OCI-LY3 (cell line): ENCODE measurements at regions not wholly inside any gene's neighbourhood (a gene's known extent, or its start where the extent isn't known, plus 50 kb on each side); places are given as distances from the start of the nearest gene placed in this dataset.

Source experiments
- EZH2phosphoT487 ChIP-seq: fragments of 200-600 bp; shearing (Covaris generic); IDR thresholded peaks from 2 replicates; pipeline ENCODE4 v1.6.1; 2018; ENCODE audit warnings: antibody characterized with exemption, mixed run types, low read depth
- TF ChIP-seq, protein P1 (sequence below): fragments of 200-600, 300-600 bp; sonication (generic); IDR thresholded peaks from 2 replicates; pipeline ENCODE4 v1.5.1; 2014; ENCODE audit warnings: antibody characterized with exemption, low read length, low read depth

DNA sequence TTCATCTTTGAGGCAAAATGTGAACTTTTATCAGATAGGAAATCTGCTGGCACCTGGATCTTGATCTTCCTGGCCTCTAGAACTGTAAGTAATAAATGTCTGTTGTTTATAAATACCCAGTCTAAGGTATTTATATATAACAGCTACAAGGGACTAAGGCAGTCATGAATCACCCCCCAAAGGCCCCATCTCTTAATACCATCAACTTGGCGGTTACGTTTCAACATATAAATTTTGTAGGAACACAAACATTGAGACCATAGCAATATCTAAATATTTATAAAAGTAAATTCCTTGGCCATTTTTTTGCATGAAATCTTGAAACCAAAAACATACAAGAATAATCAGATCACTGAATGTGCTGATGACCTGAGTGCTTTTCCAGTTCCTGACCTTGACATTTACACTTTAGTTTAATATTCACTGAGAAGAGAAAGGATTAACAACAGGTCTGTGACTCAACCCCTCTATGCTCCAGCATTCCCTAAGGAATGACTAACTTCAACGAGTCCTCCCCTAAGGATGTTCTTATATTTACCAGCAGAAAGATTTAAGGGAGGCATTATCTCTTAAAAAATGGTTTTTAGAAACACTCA lies 1438.5 kb upstream of the CELF2 start:
- TF ChIP-seq, protein P1, sequence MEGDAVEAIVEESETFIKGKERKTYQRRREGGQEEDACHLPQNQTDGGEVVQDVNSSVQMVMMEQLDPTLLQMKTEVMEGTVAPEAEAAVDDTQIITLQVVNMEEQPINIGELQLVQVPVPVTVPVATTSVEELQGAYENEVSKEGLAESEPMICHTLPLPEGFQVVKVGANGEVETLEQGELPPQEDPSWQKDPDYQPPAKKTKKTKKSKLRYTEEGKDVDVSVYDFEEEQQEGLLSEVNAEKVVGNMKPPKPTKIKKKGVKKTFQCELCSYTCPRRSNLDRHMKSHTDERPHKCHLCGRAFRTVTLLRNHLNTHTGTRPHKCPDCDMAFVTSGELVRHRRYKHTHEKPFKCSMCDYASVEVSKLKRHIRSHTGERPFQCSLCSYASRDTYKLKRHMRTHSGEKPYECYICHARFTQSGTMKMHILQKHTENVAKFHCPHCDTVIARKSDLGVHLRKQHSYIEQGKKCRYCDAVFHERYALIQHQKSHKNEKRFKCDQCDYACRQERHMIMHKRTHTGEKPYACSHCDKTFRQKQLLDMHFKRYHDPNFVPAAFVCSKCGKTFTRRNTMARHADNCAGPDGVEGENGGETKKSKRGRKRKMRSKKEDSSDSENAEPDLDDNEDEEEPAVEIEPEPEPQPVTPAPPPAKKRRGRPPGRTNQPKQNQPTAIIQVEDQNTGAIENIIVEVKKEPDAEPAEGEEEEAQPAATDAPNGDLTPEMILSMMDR: no peak
- no peak for TF ChIP-seq EZH2phosphoT487
